Gastroesophageal sphincter (tissue), 4 donors: ENCODE measurements at regions not wholly inside any gene's neighbourhood (a gene's known extent, or its start where the extent isn't known, plus 50 kb on each side); places are given as distances from the start of the nearest gene placed in this dataset.

Experiments
- ATAC-seq: fragments of 150-250 bp; one replicate; pipeline ENCODE4 v1.9.1; 2016; ENCODE audit warnings: mild to moderate bottlenecking, moderate library complexity
- H3K27ac ChIP-seq, 4 donors: fragments of 200-600 bp; sonication (generic) in 3 of 4; 1 replicate in 3 of 4; 2 replicates in 1 of 4; pipeline ENCODE4 v1.5.1; 2016 to 2019
- H3K27me3 ChIP-seq: fragments of 200-600 bp; sonication (generic); one replicate; pipeline ENCODE4 v1.5.1; 2019
- H3K36me3 ChIP-seq, 2 donors: fragments of 200-600 bp; sonication (generic); one replicate each; pipeline ENCODE4 v1.5.1; 2019; ENCODE audit warnings: control low read depth in 1 of 2
- H3K4me1 ChIP-seq, 3 donors: fragments of 200-600 bp; sonication (generic); 1 replicate in 2 of 3; 2 replicates in 1 of 3; pipeline ENCODE4 v1.5.1; 2016 to 2019; ENCODE audit warnings: control low read depth in 2 of 3
- H3K4me3 ChIP-seq, 2 donors: fragments of 200-600 bp; sonication (generic); one replicate each; pipeline ENCODE4 v1.5.1; 2019; ENCODE audit warnings: mild to moderate bottlenecking in 1 of 2, moderate library complexity in 1 of 2
- H3K9me3 ChIP-seq, 3 donors: fragments of 200-600 bp; sonication (generic); one replicate each; pipeline ENCODE4 v1.5.1; 2017 to 2019; ENCODE audit warnings: control low read depth in 2 of 3
- EP300 ChIP-seq: sonication (generic); formaldehyde crosslinking; IDR thresholded peaks from one replicate; pipeline ENCODE4 v1.6.1; 2017; ENCODE audit warnings: antibody characterized with exemption, mild to moderate bottlenecking
- POLR2A ChIP-seq, 2 donors: fragments of 450-650 bp; IDR thresholded peaks; one replicate each; pipeline ENCODE4 v1.6.1; 2017; ENCODE audit warnings: antibody characterized with exemption in 2 of 2, mild to moderate bottlenecking in 2 of 2, moderate library complexity in 1 of 2
- POLR2AphosphoS5 ChIP-seq: sonication (generic); formaldehyde crosslinking; IDR thresholded peaks from one replicate; pipeline ENCODE4 v1.6.1; 2017; ENCODE audit warnings: antibody characterized with exemption
- WGBS, 2 donors: methylation state at CpG; one replicate each; pipeline ENCODE4 v1.1.5; 2018; ENCODE audit warnings: low coverage in 1 of 2; 5-methylcytosine and 5-hydroxymethylcytosine counted together
- TF ChIP-seq, protein P1 (sequence below), 4 experiments: fragments of 200-600 bp in 2 of 4; fragments of 450-650 bp in 2 of 4; sonication (generic) in 1 of 4; IDR thresholded peaks; one replicate each; pipeline ENCODE4 v1.5.1; 2017 to 2019; ENCODE audit warnings: antibody characterized with exemption in 4 of 4, mild to moderate bottlenecking in 2 of 4, moderate library complexity in 2 of 4

DNA sequence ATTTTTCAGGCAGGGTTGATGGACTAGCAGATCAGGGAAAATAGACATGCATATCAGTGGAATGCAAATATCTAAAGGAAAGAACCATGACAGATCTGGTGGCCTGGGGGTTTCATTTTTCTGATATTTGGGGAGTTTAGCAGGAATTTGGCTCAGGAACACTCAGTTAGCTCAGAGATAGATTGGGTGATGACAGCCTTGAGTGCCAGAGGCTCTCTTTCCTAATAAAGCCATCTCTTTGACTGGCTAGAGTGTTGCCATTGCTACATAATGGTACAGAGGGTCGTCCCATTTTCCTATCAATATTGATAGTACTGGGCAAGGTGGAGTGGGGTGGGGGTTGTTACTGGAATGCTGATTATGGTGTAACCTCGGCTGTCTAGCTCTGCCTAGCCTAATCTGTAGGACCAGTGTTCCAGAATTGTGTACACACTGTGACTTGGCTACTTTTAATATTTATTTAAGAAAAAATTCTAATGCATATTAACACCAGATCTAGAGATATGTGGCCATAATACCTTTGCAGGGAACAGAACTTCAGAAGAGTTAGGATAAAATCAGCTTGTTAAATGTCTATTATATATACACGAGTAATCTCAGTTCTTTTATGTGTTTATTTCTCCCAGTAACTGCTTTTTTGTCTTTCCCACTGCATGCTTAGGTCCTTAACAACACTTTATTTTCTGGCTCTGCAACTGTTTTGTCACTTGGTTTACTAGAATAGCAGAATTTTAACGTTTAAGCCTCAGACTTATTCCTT lies 145.0 kb upstream of the SPOCK3 start:
- 15 to 26% methylated on average over 3 of the region's 4 CpGs for WGBS, 2 donors
- H3K9me3 ChIP-seq, result no peaks in the 10 kb centered on the region
- H3K4me3 ChIP-seq, result no peak overlapping the region
- no peaks in the 10 kb centered on the region for H3K36me3 ChIP-seq
- no peak overlapping the region for H3K27ac ChIP-seq
- no peak for ATAC-seq
- H3K4me1 ChIP-seq, result no peaks in the 10 kb centered on the region
- TF ChIP-seq POLR2A (IDR thresholded peaks at IDR 0.05) (no peak), EP300 (no peak), POLR2AphosphoS5 (no peak)
- TF ChIP-seq, protein P1, sequence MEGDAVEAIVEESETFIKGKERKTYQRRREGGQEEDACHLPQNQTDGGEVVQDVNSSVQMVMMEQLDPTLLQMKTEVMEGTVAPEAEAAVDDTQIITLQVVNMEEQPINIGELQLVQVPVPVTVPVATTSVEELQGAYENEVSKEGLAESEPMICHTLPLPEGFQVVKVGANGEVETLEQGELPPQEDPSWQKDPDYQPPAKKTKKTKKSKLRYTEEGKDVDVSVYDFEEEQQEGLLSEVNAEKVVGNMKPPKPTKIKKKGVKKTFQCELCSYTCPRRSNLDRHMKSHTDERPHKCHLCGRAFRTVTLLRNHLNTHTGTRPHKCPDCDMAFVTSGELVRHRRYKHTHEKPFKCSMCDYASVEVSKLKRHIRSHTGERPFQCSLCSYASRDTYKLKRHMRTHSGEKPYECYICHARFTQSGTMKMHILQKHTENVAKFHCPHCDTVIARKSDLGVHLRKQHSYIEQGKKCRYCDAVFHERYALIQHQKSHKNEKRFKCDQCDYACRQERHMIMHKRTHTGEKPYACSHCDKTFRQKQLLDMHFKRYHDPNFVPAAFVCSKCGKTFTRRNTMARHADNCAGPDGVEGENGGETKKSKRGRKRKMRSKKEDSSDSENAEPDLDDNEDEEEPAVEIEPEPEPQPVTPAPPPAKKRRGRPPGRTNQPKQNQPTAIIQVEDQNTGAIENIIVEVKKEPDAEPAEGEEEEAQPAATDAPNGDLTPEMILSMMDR (IDR thresholded peaks at IDR 0.05), result no peak
- no peaks in the 10 kb centered on the region for H3K27me3 ChIP-seq

DNA sequence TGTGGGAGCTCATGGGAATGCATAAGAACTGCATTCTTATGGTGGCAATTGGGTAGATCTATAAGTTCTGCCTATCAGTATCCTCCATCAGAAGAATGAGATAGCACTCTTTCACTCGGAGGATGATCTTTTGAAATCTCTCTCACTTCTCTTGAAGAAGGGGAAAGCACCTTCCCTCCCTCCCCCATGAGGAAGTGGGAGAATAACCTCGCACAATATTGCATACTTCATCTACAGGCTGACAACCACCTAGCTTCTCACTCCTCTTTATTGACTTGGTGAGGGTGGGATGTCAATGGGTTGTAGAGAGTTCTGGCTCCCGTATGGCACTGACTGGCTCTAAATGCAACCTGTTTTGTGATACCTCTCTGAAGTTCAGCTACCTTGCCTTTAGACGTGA lies 146.7 kb upstream of the SPOCK3 start:
- Histone ChIP-seq H3K9me3 (no peaks in the 10 kb centered on the region), H3K27me3 (no peaks in the 10 kb centered on the region), H3K36me3 (no peaks in the 10 kb centered on the region), H3K4me3 (no peak overlapping the region), H3K4me1 (no peaks in the 10 kb centered on the region), H3K27ac (no peak overlapping the region)
- ATAC-seq, result no peak
- TF ChIP-seq POLR2AphosphoS5 (no peak), POLR2A (IDR thresholded peaks at IDR 0.05) (no peak), EP300 (no peak)
- TF ChIP-seq, protein P1 (IDR thresholded peaks at IDR 0.05), result no peak
- WGBS, 2 donors, result 70 to 82% methylated on average over 2 to 4 of the region's 4 CpGs

DNA sequence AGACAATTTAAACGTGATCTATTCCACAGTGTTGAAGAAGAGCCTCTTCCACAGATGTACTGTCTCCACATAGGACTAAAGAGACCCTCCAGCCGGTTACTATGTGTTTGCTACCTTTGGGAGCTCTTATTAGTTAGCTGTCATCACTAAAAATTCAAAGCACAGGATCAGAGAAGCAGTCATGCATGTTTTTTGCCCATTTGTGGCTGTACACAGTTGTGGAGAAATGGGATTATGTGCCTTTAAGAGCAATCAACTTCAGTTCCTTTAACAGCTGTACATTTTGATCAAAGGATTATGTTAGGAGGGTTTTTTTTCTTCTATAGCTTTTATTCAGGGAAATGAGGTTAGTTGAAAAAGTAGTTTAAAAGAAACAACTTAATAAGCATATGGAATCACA lies 149.0 kb upstream of the SPOCK3 start:
- TF ChIP-seq EP300 (no peak), POLR2AphosphoS5 (no peak), POLR2A (IDR thresholded peaks at IDR 0.05) (no peak)
- TF ChIP-seq, protein P1 (IDR thresholded peaks at IDR 0.05), result no peak
- H3K9me3 ChIP-seq, result no peaks in the 10 kb centered on the region
- no peaks in the 10 kb centered on the region for H3K4me1 ChIP-seq
- no peak for ATAC-seq
- H3K4me3 ChIP-seq, result no peak overlapping the region
- no peak overlapping the region for H3K27ac ChIP-seq
- H3K27me3 ChIP-seq, result no peaks in the 10 kb centered on the region
- WGBS, 2 donors, result 47 to 54% methylated on average over 2 of the region's 2 CpGs
- no peaks in the 10 kb centered on the region for H3K36me3 ChIP-seq

DNA sequence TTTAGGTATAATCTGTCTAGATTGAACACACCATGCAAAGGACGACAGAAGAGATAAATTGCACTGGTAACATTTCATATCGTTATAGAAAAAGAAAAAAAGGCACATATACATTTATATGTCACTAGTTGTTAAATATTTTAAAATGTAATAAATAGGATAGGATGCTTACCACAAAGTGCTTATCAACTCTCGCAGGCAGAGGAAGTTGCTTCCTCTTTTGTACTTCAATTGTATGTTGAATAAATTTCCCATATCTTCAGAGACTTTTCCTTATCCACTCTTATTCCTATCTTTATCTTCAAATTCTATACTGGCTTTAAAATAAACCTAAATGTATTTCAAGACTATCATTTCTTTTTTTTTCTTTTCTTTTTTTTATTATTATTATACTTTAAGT lies 163.3 kb upstream of the SPOCK3 start:
- no peak for TF ChIP-seq EP300
- TF ChIP-seq POLR2AphosphoS5, result no peak
- no peak for TF ChIP-seq POLR2A (IDR thresholded peaks at IDR 0.05)
- TF ChIP-seq, protein P1 (IDR thresholded peaks at IDR 0.05), result no peak
- Histone ChIP-seq H3K27me3 (no peaks in the 10 kb centered on the region), H3K4me3 (no peak overlapping the region), H3K27ac (no peak overlapping the region), H3K9me3 (no peaks in the 10 kb centered on the region), H3K4me1 (no peaks in the 10 kb centered on the region), H3K36me3 (no peaks in the 10 kb centered on the region)
- 48 to 64% methylated on average over 3 of the region's 3 CpGs for WGBS, 2 donors
- no peak for ATAC-seq

DNA sequence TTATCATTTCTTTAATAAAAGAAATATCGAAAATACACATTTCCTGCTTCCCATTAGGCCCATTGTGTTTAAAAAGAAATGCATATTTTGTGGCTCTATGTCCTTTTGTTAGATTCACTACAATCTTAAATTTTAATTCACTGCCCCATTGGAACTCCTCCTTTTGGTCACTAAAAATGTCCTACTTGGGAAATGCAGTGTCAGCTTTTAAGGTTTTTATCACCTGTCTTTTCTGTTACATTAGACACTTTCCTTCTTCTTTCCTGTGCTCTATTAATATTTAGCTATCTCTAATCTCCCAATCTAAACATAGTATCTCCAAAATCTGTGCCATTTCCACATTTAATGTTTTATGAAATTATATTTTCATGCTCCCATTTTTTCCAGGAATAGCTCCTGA lies 164.9 kb upstream of the SPOCK3 start:
- 67 to 93% methylated on average over 1 of the region's 1 CpG for WGBS, 2 donors
- no peak for TF ChIP-seq EP300
- TF ChIP-seq, protein P1 (IDR thresholded peaks at IDR 0.05), result no peak
- no peak for TF ChIP-seq POLR2AphosphoS5
- TF ChIP-seq POLR2A (IDR thresholded peaks at IDR 0.05), result no peak
- no peak for ATAC-seq
- no peaks in the 10 kb centered on the region for H3K9me3 ChIP-seq
- no peak overlapping the region for H3K27ac ChIP-seq
- no peaks in the 10 kb centered on the region for H3K36me3 ChIP-seq
- H3K4me1 ChIP-seq, result no peaks in the 10 kb centered on the region
- H3K4me3 ChIP-seq, result no peak overlapping the region
- H3K27me3 ChIP-seq, result no peaks in the 10 kb centered on the region
